ENCODE measurements at regions not wholly inside any gene's neighbourhood (a gene's known extent, or its start where the extent isn't known, plus 50 kb on each side); places are given as distances from the start of the nearest gene placed in this dataset.
A peak's percentile ranks its signal among the peaks of the same experiment; 100 is the strongest.

DNA sequence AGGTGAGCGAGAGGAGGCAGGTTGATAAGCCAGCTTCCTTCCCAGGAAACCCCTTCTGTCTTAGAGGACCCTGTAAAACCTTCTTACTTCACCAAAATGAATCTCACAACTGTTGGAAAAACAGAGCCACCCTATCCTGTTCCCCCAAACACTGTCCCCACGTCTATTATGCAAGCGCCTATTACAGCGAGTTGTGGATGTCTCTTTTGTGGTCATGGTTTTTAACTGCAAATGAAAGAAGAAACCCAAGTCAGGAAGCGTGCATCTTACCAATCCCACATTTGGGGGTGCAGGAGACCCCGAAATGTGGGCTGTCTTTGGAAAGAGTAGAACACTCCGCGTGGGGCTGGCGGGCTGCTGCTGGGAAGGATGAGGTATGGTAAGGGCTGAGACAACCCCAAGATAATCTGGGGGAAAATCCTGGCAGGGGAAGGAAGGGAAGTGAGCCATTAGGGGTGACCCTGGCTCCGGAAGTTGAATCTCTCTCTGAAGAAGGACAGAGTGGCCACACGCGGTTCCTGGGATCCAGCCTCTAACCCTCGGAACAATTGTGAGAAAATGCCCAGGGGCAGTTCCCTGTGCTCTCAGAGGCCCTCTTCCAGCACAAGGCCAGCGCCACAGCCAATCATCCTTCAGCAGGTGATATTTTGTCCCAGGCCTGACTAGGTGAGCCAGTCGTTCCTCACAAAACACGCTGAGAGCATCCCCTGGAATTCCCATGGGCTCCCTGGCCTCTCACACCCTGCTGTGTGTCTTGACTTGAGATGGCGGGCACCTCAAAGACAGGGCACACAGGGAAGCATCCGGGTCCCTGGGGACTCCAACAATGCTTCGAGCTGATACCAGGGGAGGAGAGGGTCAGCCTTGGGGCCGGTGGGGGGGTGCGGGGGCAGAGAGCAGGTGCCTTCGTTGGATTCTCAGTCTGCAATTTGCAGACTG is 168.5 kb upstream of the IRF2BP2 start (continued):
- TF ChIP-seq, protein P1, sequence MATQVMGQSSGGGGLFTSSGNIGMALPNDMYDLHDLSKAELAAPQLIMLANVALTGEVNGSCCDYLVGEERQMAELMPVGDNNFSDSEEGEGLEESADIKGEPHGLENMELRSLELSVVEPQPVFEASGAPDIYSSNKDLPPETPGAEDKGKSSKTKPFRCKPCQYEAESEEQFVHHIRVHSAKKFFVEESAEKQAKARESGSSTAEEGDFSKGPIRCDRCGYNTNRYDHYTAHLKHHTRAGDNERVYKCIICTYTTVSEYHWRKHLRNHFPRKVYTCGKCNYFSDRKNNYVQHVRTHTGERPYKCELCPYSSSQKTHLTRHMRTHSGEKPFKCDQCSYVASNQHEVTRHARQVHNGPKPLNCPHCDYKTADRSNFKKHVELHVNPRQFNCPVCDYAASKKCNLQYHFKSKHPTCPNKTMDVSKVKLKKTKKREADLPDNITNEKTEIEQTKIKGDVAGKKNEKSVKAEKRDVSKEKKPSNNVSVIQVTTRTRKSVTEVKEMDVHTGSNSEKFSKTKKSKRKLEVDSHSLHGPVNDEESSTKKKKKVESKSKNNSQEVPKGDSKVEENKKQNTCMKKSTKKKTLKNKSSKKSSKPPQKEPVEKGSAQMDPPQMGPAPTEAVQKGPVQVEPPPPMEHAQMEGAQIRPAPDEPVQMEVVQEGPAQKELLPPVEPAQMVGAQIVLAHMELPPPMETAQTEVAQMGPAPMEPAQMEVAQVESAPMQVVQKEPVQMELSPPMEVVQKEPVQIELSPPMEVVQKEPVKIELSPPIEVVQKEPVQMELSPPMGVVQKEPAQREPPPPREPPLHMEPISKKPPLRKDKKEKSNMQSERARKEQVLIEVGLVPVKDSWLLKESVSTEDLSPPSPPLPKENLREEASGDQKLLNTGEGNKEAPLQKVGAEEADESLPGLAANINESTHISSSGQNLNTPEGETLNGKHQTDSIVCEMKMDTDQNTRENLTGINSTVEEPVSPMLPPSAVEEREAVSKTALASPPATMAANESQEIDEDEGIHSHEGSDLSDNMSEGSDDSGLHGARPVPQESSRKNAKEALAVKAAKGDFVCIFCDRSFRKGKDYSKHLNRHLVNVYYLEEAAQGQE (IDR thresholded peaks at IDR 0.05; ENCODE audit: borderline replicate concordance), result no peak
- TF ChIP-seq, protein P1 (CRISPR knock-in tag; IDR thresholded peaks at IDR 0.05; ENCODE audit: low read depth), result 0 out of 2 replicates have a peak, but pooled peaks have one; percentile 28
- TF ChIP-seq YBX1 (IDR thresholded peaks at IDR 0.05) (no peak), CBX5 (IDR thresholded peaks at IDR 0.05; ENCODE audit: borderline replicate concordance, low read depth) (no peak), SP2 (IDR thresholded peaks at IDR 0.05; ENCODE audit: extremely low read depth, low read depth, low read length, poor library complexity, severe bottlenecking) (no peak), ZNF75A (CRISPR knock-in tag; IDR thresholded peaks at IDR 0.05) (no peak), ZNF583 (CRISPR knock-in tag; IDR thresholded peaks at IDR 0.05) (0 out of 2 replicates have a peak, but pooled peaks have one; percentile 16), ZBED1 (IDR thresholded peaks at IDR 0.05) (no peak; the same call in 1 of the 2 replicates), HIVEP1 (CRISPR knock-in tag; IDR thresholded peaks at IDR 0.05) (peak; percentile 3; the same call in 1 of the 2 replicates), USF1 (CRISPR knock-in tag; IDR thresholded peaks at IDR 0.05) (no peak), TFAM (CRISPR knock-in tag; conservative IDR thresholded peaks at IDR 0.05) (no peak), WHSC1 (IDR thresholded peaks at IDR 0.05; ENCODE audit: low read length) (no peak), ZNF444 (CRISPR knock-in tag; IDR thresholded peaks at IDR 0.05) (no peak), TBL1XR1 (IDR thresholded peaks at IDR 0.05; ENCODE audit: low read length in 2 of 2) (0 out of 4 replicates have a peak, but pooled peaks of 1 of the 2 experiments have one; percentile 8)

All from K562 (cell line).